Activated CD4-positive, CD25-positive, alpha-beta regulatory T cell treated with anti-CD3 and anti-CD28 coated beads, Interleukin-2, amount 50 U/mL, for 72 hours (primary cell): ENCODE measurements at regions not wholly inside any gene's neighbourhood (a gene's known extent, or its start where the extent isn't known, plus 50 kb on each side); places are given as distances from the start of the nearest gene placed in this dataset.
"Not testable (repeated sequence)": the region's sequence is repeated elsewhere in the genome, so short reads cannot be mapped to it uniquely, and the experiment has no call there.

Experiments
- DNase-seq: peaks from one replicate; pipeline ENCODE4 v3.0.0; 2021

DNA sequence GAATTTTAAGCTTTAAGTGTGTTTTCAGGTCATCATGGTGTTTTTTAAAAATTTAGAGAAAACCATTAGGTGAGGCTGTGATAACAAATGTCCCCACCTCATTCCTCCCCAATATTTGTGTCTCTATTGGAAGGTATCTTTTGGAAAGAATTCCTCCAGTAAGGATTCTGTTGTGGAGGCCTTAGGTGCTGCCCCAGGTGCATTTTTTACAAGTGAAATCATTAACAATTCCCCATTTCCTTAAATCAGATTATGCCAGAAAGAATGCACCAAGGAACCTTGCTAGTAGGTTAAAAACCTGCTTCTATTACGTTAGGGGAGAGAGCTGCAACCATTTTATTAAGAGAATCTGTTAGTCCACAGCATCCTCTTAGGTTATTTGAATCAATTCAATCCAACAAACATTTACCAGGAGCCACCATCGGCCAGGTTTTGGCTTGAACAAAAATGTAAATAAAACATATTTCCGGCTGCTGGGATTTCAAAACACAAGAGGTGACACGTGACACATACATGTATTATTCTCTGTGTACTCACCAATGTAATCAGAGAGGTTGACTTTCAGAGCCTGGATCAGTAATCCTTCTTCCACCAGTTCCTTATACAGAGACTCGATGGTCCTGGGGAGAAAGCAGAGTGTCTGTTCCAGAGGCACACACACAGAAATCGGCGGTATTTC, 112.5 kb upstream of the ASB18 start:
- no peak for DNase-seq

- no peak for DNase-seq
These were observed 115.9 kb upstream of the ASB18 start for GRCh38 chr2:236380051-236380612.

DNA sequence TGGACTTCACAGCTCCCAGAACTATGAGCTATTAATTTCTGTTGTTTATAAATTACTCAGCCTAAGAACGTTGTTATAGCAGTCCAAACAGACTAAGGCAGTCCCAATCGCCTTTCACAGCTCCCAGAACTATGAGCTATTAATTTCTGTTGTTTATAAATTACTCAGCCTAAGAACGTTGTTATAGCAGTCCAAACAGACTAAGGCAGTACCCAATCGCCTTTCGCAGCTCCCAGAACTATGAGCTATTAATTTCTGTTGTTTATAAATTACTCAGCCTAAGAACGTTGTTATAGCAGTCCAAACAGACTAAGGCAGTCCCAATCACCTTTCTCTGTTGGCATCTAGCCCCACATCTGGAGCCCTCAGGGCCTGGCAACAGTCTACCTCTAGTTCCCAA, 117.0 kb upstream of the ASB18 start:
- DNase-seq = not testable (repeated sequence)

- not testable (repeated sequence) for DNase-seq
These were observed 125.3 kb upstream of the ASB18 start for GRCh38 chr2:236389284-236390216.

DNA sequence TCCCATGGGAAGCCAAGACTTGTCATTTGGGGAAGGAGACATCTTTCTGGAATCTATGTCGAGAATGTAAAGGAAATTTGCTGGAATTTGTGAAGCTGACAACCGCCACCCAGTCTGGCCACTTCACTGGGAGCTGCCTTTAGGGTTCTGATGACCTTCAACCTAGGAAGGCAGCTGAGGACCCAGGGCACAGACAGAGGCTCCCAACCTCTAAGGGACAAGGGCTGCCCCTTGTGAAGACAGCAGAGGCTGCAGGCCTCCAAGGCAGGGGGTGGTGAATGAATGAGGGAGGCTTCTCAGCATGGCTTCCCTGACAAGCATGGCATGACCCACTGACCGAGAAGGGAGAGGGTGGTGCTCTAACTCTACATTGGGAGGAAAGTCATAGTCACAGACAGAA, 128.9 kb upstream of the ASB18 start:
- DNase-seq = no peak

DNA sequence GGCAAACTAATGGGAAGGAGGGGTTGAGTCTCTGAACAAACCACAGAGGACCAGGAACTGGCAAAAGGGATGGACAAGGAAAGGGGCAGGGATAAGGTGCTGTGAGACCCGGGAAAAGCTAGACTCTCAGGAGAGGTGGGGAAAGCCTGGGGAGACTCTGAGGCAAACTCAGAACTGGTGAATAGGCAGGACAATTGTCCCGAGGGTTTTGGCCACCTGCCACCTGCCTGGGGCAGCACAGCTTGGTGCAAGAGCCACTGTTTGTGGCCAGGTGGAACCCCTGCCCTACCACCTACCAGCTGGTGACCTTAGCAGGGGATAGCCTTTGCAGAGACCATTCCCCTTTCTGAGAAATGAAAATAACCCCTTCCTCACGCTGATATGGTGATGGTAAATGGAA, 129.4 kb upstream of the ASB18 start:
- no peak for DNase-seq

DNA sequence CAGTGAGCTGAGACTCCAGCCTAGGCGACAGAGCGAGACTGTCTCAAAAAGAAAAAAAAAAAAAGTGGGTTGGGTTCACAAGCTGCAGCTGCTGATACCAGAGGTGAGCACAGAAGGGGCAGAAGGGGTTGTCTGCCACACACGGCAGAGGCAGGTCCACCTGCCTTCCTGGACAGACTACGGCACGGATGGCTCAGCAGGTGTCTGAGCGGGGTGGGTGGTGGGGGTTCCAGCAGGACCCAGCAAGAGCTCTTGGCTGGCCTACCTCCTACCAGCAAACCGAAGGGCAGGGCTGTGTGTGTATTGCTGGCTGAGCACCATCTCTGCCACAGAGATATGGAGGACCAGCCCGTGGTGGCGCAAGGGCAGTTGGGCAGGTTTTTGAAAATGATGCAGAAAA, 130.4 kb upstream of the ASB18 start:
- no peak for DNase-seq

DNA sequence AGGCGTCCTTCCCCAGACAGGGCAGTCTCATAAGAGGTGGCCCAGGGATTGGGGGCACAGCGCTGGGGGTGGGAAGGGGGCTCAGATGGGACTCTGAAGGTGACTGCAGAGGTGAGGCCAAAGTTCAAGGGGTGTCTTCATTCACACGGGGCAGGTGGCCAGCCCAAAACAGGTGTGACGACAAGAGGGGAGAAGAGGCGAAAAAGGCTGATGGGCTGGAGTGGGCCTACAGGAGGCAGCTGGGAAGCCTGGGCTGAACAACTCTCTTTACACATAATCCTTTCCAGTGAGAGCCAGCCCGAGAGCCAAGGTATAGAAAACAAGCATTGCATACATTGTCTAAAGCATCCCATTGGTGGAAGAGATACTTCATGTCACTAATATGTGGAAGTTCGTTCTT, 130.9 kb upstream of the ASB18 start:
- no peak for DNase-seq

GRCh38 chr2:236396818-236397350, 132.7 kb upstream of the ASB18 start:
- DNase-seq = no peak

DNA sequence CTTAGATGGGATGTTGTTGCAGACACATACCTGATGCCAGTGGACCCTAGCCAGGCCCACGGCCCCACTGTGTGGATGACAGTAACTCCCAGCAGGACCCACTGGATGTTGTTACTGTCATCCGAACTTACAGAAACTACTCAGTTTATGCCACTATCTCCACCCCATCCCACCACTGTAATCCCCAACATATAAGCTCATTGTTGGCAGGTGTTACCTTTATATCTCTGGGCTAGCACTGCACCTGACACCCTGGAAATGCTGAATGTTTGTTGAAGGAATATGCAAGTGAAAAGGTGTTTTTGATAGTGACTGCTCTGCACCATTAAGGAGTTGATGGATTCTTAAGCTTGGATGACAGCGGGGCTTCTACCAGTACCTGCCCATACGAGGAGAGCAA, 133.5 kb upstream of the ASB18 start:
- DNase-seq = no peak

- DNase-seq = no peak
These were observed 135.2 kb upstream of the ASB18 start for GRCh38 chr2:236399409-236399808.

DNA sequence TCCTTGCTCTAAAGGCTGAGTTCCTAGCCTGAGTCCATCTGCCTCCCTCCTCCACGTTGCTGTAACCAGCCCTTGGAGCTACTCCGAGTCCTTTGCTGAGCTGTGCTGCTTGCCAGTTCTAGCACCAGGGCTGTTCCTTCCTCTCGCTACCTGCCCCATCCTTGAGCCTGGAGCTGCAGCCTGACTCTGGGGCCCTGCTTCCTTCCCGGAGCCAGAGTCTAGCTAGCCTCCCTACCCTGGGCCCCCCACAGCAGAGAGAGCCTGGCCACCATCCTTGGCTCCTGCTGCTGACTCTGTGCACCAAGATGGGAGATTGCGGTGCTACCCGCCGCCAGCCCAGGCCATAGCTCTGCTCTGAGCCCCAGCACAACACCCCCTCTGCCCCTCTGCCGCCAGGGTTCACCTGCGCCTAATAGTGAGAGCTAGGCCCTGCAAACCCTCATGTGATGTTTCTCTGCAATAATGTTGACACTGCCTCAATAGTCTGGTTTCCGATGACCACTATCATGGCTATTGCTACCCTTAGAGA, 135.9 kb upstream of the ASB18 start:
- no peak for DNase-seq

DNA sequence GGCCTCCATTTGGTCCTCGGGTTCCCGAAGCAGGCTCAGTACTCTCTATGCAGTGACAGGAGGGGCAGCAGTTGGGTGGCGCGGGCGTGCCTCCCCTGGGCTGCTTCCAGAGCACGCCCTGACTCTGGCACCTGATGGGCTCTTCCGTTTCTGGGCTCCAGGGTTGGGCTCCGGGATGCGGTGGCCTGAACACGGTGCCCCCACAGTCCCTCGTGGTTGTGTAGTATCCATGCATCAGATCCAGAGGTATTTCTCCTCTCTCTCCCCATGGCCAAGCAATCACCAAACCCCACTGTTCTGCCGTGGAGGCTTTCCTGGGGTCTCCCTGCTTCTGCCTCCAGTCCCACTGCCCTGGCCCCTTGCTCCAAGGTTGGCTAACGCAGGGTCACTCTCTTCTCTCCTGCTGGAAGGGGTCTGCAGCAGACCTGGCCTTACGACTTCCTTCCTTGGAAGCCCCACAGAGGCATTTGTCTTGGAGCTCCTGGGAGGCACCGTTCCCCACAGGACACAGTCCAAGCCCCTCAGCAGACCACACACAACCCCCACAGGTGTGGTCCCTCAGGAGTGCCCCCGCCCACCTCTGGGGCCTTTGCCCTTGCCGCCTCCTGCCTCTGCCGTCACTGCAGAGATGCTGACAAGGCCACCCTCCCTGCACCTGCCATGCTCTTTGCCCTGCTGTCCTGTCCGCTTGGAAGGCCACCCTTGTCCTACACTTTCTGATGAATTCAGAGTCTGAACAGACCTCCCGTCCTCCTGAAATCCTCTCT, 136.6 kb upstream of the ASB18 start:
- DNase-seq = no peak

GRCh38 chr2:236402033-236402790, 138.0 kb upstream of the ASB18 start:
- no peak for DNase-seq

- DNase-seq = no peak
These were observed 138.9 kb upstream of the ASB18 start for GRCh38 chr2:236403125-236403524.

GRCh38 chr2:236403811-236404210, 139.6 kb upstream of the ASB18 start:
- no peak for DNase-seq

DNA sequence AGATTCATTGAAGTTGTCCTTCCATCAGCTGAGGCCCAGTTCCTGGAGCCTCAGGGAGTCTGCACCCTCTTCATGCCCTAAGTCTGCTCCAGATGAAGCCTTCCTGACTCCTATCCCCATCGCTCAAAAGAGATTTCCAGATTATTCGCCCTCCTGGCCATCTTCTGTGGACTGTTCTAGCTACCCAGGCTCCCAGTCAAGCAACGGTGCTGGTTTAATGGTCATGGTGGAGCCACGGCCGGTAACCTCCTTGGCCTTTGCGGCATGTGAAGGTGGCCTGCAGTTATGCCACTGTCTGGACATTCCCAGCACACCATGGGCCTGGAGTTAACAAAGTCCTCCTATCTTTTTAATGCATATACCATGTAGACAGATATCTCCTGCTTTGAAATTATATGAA, 140.1 kb upstream of the ASB18 start:
- no peak for DNase-seq

DNA sequence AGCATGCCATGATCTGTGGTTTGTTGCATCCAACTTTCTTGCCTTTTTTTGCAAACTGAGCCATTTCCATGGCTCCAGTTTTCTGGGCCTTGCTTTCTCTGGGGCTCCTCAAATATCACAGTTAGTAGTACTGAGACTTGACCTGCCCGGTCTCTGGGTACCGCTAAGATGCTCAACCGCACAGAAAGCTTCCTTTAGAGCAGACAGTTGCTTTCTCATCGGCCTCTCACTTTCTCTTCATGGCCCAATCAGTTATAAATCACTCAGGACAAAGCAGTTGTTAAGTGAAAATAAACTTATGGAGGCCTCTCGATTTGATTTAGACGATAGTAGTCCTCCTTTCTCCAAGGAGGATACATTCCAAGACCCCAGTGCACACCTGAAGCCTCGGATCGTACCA, 141.2 kb upstream of the ASB18 start:
- DNase-seq = no peak

- DNase-seq = no peak
These were observed 143.9 kb upstream of the ASB18 start for GRCh38 chr2:236408090-236408489.

- no peak for DNase-seq
These were observed 144.6 kb upstream of the ASB18 start for GRCh38 chr2:236408786-236409185.

DNA sequence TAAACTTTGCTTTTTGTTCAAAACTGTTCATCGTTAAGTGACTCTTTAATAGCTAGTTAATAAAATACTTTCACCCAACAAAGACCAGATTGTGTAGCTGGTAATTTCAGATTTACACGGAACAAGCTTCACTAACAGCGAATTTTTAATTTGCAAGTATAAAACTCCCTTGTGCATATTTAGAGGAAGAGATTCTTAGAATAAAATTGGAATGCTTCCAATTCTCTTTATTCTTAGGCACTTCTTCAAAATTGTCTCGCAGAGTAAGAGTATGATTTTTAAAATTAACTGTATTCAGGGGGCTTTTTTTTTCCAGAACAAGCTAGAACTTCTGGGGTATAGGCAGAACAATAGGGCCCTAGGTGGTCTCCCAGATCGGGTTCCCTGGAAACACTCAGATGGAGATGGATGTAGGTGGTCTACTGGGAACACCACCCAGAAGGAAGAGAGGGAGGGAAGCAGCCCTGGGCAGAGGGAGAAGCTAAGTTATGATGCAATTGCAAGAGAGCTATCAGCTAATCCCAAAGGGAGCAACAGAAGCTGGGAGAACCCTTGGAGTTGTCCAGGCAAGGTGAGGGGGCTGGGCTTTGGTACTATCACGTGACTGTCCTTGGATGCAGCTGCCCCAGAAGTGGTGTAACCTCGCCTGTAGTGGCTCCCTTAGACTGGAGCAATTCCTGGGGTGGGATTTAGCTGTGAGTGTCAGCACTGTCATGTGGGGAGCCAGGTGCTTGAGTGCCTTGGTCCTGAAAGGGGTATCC, 151.7 kb upstream of the ASB18 start:
- no peak for DNase-seq
